ENCODE measurements at regions not wholly inside any gene's neighbourhood (a gene's known extent, or its start where the extent isn't known, plus 50 kb on each side); places are given as distances from the start of the nearest gene placed in this dataset.

DNA sequence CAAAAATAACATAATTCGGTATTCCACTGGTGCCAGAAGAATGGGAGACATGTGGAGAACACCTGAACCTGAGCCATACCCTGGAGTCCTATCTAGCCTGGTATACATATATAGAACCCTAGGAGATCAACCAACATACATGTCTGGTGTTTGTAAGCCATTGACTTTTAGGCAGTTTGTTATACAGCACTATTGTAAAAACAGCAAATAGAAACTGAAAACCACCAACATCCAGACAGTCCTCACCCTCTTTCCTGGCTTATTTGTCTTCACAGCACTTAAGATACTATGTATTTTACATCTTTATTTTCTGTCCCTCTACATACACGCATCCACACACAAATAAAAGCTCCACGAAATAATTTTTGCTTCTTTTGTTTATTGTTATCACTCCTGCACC, 404.2 kb upstream of the PMFBP1 start:
- intact Hi-C loops (cut with DNase I): no loop called here
- DNase-seq (ENCODE audit: extremely low spot score): no peak
- Histone ChIP-seq H3K9me3 (peaks cover 0 to 6% (median 2%) of the 10 kb centered on the region in 4 donors), H3K4me1 (no peaks in the 10 kb centered on the region), H3K27ac (replicated peaks in 1 of 4) (no peak overlapping the region), H3K27me3 (no peaks in the 10 kb centered on the region), H3K4me3 (no peak overlapping the region), H3K36me3 (no peaks in the 10 kb centered on the region)
- no peak for TF ChIP-seq EP300 (IDR thresholded peaks at IDR 0.05)
- TF ChIP-seq POLR2AphosphoS5 (IDR thresholded peaks at IDR 0.05): no peak
- no peak for TF ChIP-seq POLR2A (IDR thresholded peaks at IDR 0.05; ENCODE audit: low read depth)
- TF ChIP-seq, protein P1, sequence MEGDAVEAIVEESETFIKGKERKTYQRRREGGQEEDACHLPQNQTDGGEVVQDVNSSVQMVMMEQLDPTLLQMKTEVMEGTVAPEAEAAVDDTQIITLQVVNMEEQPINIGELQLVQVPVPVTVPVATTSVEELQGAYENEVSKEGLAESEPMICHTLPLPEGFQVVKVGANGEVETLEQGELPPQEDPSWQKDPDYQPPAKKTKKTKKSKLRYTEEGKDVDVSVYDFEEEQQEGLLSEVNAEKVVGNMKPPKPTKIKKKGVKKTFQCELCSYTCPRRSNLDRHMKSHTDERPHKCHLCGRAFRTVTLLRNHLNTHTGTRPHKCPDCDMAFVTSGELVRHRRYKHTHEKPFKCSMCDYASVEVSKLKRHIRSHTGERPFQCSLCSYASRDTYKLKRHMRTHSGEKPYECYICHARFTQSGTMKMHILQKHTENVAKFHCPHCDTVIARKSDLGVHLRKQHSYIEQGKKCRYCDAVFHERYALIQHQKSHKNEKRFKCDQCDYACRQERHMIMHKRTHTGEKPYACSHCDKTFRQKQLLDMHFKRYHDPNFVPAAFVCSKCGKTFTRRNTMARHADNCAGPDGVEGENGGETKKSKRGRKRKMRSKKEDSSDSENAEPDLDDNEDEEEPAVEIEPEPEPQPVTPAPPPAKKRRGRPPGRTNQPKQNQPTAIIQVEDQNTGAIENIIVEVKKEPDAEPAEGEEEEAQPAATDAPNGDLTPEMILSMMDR (IDR thresholded peaks at IDR 0.05): no peak
- WGBS: 93% methylated on average over 3 of the region's 3 CpGs

DNA sequence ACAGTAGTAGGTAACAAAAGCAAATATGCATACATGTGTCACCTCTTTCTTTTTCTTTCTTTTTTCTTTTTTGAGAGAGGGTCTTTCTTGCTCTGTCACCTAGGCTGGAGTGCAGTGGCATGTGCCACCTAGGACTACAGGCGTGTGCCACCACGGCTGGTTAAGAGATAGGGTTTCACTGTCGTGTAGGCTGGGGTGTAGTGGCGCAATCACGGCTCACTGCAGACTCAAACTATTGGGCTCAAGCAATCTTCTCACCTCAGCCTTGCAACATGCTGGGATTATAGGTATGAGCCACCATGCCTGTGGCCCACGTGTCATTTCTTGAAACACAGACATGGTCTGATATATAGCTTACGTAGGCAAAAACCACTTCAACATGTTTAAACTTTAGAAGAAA, 397.7 kb upstream of the PMFBP1 start:
- Histone ChIP-seq H3K4me3 (no peak overlapping the region), H3K4me1 (no peaks in the 10 kb centered on the region), H3K36me3 (no peaks in the 10 kb centered on the region), H3K27me3 (no peaks in the 10 kb centered on the region), H3K9me3 (no peaks in the 10 kb centered on the region), H3K27ac (replicated peaks in 1 of 4) (no peak overlapping the region)
- no peak for DNase-seq (ENCODE audit: extremely low spot score)
- intact Hi-C loops (cut with DNase I): no loop called here
- no peak for TF ChIP-seq POLR2AphosphoS5 (IDR thresholded peaks at IDR 0.05)
- TF ChIP-seq POLR2A (IDR thresholded peaks at IDR 0.05; ENCODE audit: low read depth): no peak
- TF ChIP-seq, protein P1 (IDR thresholded peaks at IDR 0.05): no peak
- no peak for TF ChIP-seq EP300 (IDR thresholded peaks at IDR 0.05)
- whole genome bisulfite sequencing: 94% methylated on average over 7 of the region's 7 CpGs

DNA sequence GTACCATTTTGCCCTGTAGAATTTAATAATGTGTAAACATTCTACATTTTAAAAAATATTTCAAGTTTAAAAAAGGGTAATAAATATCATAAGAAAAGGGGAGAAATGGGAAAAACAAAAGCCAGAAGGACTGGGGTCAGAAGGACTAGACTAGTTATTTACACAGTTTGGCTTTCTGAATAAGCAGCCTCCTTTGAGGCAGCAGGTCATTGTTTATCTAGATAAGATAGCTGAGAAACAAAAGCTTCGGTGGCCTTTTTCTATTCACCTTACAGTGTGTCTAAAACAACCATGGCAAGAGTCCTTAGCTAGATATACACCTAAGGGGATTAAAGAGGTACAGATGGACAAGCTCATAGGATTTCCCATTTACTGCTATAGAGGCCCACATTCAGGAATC, 396.5 kb upstream of the PMFBP1 start:
- intact Hi-C loops (cut with DNase I): no loop called here
- no peaks in the 10 kb centered on the region for H3K9me3 ChIP-seq
- no peak for DNase-seq (ENCODE audit: extremely low spot score)
- H3K27ac ChIP-seq (replicated peaks in 1 of 4): no peak overlapping the region
- no peak for TF ChIP-seq POLR2AphosphoS5 (IDR thresholded peaks at IDR 0.05)
- no peak for TF ChIP-seq EP300 (IDR thresholded peaks at IDR 0.05)
- TF ChIP-seq POLR2A (IDR thresholded peaks at IDR 0.05; ENCODE audit: low read depth): no peak
- TF ChIP-seq, protein P1 (IDR thresholded peaks at IDR 0.05): no peak
- WGBS: 69% methylated on average over 1 of the region's 1 CpG
- no peaks in the 10 kb centered on the region for H3K27me3 ChIP-seq
- H3K36me3 ChIP-seq: no peaks in the 10 kb centered on the region
- no peaks in the 10 kb centered on the region for H3K4me1 ChIP-seq
- no peak overlapping the region for H3K4me3 ChIP-seq

DNA sequence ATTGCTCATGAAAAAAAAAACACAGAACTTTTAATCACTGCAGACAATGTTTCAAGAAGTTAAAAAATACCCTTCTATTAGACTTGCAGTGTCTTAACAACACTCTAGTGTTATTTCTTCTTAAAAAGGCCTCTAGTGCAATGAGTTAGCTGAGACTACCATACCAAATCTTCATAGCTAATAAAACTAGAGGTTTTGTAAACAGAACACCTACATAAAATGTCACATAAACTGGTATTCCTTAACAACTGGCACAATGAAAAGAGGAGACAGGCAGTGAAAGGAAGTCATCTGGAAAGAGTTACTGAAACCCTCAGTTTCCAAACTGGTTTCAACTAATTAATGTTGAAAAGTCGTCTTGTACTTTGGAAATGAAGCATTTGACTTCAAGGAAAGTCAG, 394.2 kb upstream of the PMFBP1 start:
- WGBS: 68% methylated on average over 1 of the region's 1 CpG
- Histone ChIP-seq H3K36me3 (no peaks in the 10 kb centered on the region), H3K9me3 (no peaks in the 10 kb centered on the region), H3K4me3 (no peak overlapping the region), H3K27me3 (no peaks in the 10 kb centered on the region), H3K27ac (replicated peaks in 1 of 4) (no peak overlapping the region), H3K4me1 (no peaks in the 10 kb centered on the region)
- intact Hi-C loops (cut with DNase I): no loop called here
- DNase-seq (ENCODE audit: extremely low spot score): no peak
- TF ChIP-seq EP300 (IDR thresholded peaks at IDR 0.05) (no peak), POLR2AphosphoS5 (IDR thresholded peaks at IDR 0.05) (no peak), POLR2A (IDR thresholded peaks at IDR 0.05; ENCODE audit: low read depth) (no peak)
- TF ChIP-seq, protein P1 (IDR thresholded peaks at IDR 0.05): no peak

DNA sequence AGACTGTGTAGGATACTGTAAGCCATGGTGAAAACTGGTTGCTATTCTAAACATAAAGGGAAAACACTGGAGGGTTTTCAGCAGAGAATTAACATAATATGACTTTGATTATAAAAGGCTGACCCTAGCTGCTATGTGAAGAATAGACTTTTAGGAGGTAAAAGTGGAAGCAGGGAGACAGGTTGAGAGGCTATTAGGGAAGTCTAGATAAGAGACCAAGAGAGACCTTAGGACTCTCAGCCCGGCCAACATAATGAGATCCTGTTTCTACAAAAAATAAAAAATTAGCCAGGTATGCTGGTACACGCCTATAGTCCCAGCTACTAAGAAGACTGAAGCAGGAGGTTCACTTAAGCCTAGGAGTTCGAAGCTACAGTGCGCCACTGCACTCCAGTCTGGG, 393.2 kb upstream of the PMFBP1 start:
- DNase-seq (ENCODE audit: extremely low spot score): no peak
- Histone ChIP-seq H3K27ac (replicated peaks in 1 of 4) (no peak overlapping the region), H3K4me3 (no peak overlapping the region), H3K9me3 (no peaks in the 10 kb centered on the region), H3K27me3 (no peaks in the 10 kb centered on the region), H3K4me1 (no peaks in the 10 kb centered on the region), H3K36me3 (no peaks in the 10 kb centered on the region)
- intact Hi-C loops (cut with DNase I): no loop called here
- no peak for TF ChIP-seq POLR2AphosphoS5 (IDR thresholded peaks at IDR 0.05)
- no peak for TF ChIP-seq EP300 (IDR thresholded peaks at IDR 0.05)
- TF ChIP-seq, protein P1 (IDR thresholded peaks at IDR 0.05): no peak
- TF ChIP-seq POLR2A (IDR thresholded peaks at IDR 0.05; ENCODE audit: low read depth): no peak
- WGBS: 98% methylated on average over 4 of the region's 4 CpGs

Measured in esophagus muscularis mucosa (tissue), 4 donors.